ENCODE measurements at regions not wholly inside any gene's neighbourhood (a gene's known extent, or its start where the extent isn't known, plus 50 kb on each side); places are given as distances from the start of the nearest gene placed in this dataset.

DNA sequence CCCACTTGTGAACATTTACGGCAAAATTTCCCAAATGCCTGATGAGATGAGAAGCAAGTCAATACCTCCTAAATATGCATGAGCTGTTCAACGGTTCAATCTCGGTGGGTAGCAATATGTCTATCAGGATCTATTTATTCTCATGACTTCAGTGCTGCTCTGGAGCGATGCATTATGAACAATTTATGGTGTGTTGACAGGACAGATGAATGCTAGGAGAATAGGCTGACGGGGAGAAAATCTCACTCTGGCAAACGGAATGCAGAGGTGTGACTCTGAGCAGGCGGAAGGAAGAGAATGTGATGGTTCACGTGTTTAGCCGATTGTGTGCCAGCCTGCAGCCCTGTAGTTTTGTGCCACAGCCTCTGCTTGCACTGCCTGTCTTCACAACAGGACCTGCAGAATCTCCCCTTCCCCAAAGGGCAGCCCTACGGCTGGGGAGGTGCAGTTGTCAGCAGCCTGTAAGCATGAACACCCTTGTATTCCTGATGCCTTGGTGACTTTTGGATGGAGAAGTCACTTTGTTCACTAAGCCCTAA lies 345.2 kb downstream of the PHKB start:
- no peak overlapping the region for H3K14ac ChIP-seq (ENCODE audit: insufficient read length)
- no peak overlapping the region for H3K4ac ChIP-seq (replicated peaks; ENCODE audit: insufficient read length, low read depth, low read length)
- H4K20me1 ChIP-seq (replicated peaks in 1 of 2; ENCODE audit: control insufficient read depth in 1 of 2, insufficient read depth in 2 of 2, low read length in 2 of 2), result no peaks in the 10 kb centered on the region
- H4K8ac ChIP-seq (ENCODE audit: extremely low read depth, insufficient read depth, low read length), result no peak overlapping the region
- H3K79me2 ChIP-seq (ENCODE audit: control insufficient read depth in 1 of 2, insufficient read depth in 2 of 2, low read length in 2 of 2), result no peaks in the 10 kb centered on the region
- no peak overlapping the region for H2BK20ac ChIP-seq (ENCODE audit: low read length)
- no peak overlapping the region for H2BK120ac ChIP-seq (replicated peaks; ENCODE audit: low read depth, low read length)
- no peak overlapping the region for H2AK5ac ChIP-seq (ENCODE audit: low read depth, low read length)
- no peak overlapping the region for H4K5ac ChIP-seq (ENCODE audit: insufficient read length, low read depth, low read length)
- H3K4me1 ChIP-seq (replicated peaks in 1 of 4; ENCODE audit: control insufficient read depth in 3 of 4, insufficient read depth in 4 of 4, low read length in 3 of 4), result 0 out of 7 replicates have a peak, but pooled peaks cover 0 to 2% (median 0%) of the 10 kb centered on the region in 4 experiments
- no peak overlapping the region for H4K91ac ChIP-seq (replicated peaks; ENCODE audit: insufficient read length, low read length)
- DNase-seq (ENCODE audit: low read depth in 1 of 2, low spot score in 2 of 2) (no peak), FAIRE-seq (no peak)
- H3K4me2 ChIP-seq (ENCODE audit: insufficient read depth in 1 of 2, low read depth in 2 of 2, low read length in 2 of 2), result no peak overlapping the region
- H3K23me2 ChIP-seq (ENCODE audit: low read depth, low read length), result no peaks in the 10 kb centered on the region
- H3K4me3 ChIP-seq (ENCODE audit: extremely low read depth in 1 of 4, insufficient read depth in 2 of 4, low read depth in 3 of 4, low read length in 4 of 4), result no peak overlapping the region
- H3K9ac ChIP-seq (replicated peaks in 1 of 4; ENCODE audit: extremely low read depth in 1 of 4, low read depth in 3 of 4, low read length in 3 of 4), result no peak overlapping the region
- no peak overlapping the region for H2BK5ac ChIP-seq (ENCODE audit: low read depth, low read length)
- H2BK15ac ChIP-seq (ENCODE audit: low read length), result no peak overlapping the region
- ChIA-PET POLR2A (ENCODE audit: partially characterized antibody) (no interaction called here), CTCF (ENCODE audit: partially characterized antibody) (no interaction called here)
- H3K18ac ChIP-seq (ENCODE audit: extremely low read depth, low read length), result no peak overlapping the region
- no peaks in the 10 kb centered on the region for H3K27me3 ChIP-seq (replicated peaks in 1 of 4; ENCODE audit: control insufficient read depth in 3 of 4, extremely low read depth in 1 of 4, insufficient read depth in 3 of 4, low read length in 3 of 4)
- TF ChIP-seq, protein P1, sequence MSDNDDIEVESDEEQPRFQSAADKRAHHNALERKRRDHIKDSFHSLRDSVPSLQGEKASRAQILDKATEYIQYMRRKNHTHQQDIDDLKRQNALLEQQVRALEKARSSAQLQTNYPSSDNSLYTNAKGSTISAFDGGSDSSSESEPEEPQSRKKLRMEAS (IDR thresholded peaks at IDR 0.05), result no peak
- no peaks in the 10 kb centered on the region; a peak in 2 of 8 replicates for H3K36me3 ChIP-seq (ENCODE audit: control insufficient read depth in 2 of 4, insufficient read depth in 4 of 4, low read length in 3 of 4)
- H3K27ac ChIP-seq (ENCODE audit: low read depth, low read length), result no peak overlapping the region
- no peak overlapping the region for H2BK12ac ChIP-seq (ENCODE audit: low read depth, low read length)
- no peaks in the 10 kb centered on the region for H3K79me1 ChIP-seq (ENCODE audit: low read depth, low read length)
- no peak overlapping the region for H3K23ac ChIP-seq (ENCODE audit: insufficient read length)
- no peak overlapping the region for H2AFZ ChIP-seq (ENCODE audit: low read length)
- no peak overlapping the region for H3K56ac ChIP-seq (replicated peaks; ENCODE audit: insufficient read length, low read depth, low read length)
- WGBS, 2 experiments (ENCODE audit: extremely low coverage in 1 of 2, insufficient coverage in 1 of 2, insufficient read length in 1 of 2, insufficient replicate concordance in 2 of 2, low coverage in 1 of 2, low lambda C conversion rate in 2 of 2, missing lambda C conversion rate in 1 of 2), result 95% methylated on average over 10 of the region's 10 CpGs; no CpG with 5 or more reads in 1 of the 2 experiments
- H3K9me3 ChIP-seq (ENCODE audit: insufficient read depth in 2 of 2, low read depth in 1 of 2, low read length in 1 of 2), result no peaks in the 10 kb centered on the region
